WTC11 (cell line): ENCODE measurements at regions not wholly inside any gene's neighbourhood (a gene's known extent, or its start where the extent isn't known, plus 50 kb on each side); places are given as distances from the start of the nearest gene placed in this dataset.

ENCODE experiments used
- AFF4 ChIP-seq: sonication (generic); formaldehyde crosslinking; IDR thresholded peaks from 2 replicates; pipeline ENCODE4 v1.8.1; 2023; ENCODE audit warnings: mild to moderate bottlenecking, missing genetic modification reagents, borderline replicate concordance
- ATF2 ChIP-seq: sonication (generic); formaldehyde crosslinking; IDR thresholded peaks from 2 replicates; pipeline ENCODE4 v1.8.1; 2022; ENCODE audit warnings: low read depth, missing genetic modification reagents, borderline replicate concordance
- MXD4 ChIP-seq: fragments of 250-450 bp; sonication (Bioruptor Pico); IDR thresholded peaks from 2 replicates; pipeline ENCODE4 v1.8.0; 2021; ENCODE audit warnings: mild to moderate bottlenecking, moderate library complexity, borderline replicate concordance
- RORB ChIP-seq: fragments of 250-450 bp; sonication (Bioruptor Pico); IDR thresholded peaks from 2 replicates; pipeline ENCODE4 v1.9.0; 2021; ENCODE audit warnings: mild to moderate bottlenecking
- ZBTB21 ChIP-seq: sonication (generic); formaldehyde crosslinking; IDR thresholded peaks from 2 replicates; pipeline ENCODE4 v1.8.1; 2023; ENCODE audit warnings: mild to moderate bottlenecking, missing genetic modification reagents, borderline replicate concordance
- ZNF138 ChIP-seq: sonication (generic); formaldehyde crosslinking; conservative IDR thresholded peaks from 2 replicates; pipeline ENCODE4 v1.8.1; 2022; ENCODE audit warnings: mild to moderate bottlenecking, moderate library complexity, missing genetic modification reagents
- ZNF263 ChIP-seq: sonication (generic); formaldehyde crosslinking; IDR thresholded peaks from 2 replicates; pipeline ENCODE4 v1.8.1; 2022; ENCODE audit warnings: low read depth, mild to moderate bottlenecking, moderate library complexity, missing genetic modification reagents
- ZNF671 ChIP-seq: fragments of 250-450 bp; sonication (Bioruptor Pico); IDR thresholded peaks from 2 replicates; pipeline ENCODE4 v1.8.0; 2021; ENCODE audit warnings: mild to moderate bottlenecking
- TF ChIP-seq, protein P1 (sequence below): fragments of 200-600 bp; IDR thresholded peaks from 2 replicates; pipeline ENCODE4 v1.8.0; 2022; ENCODE audit warnings: antibody characterized with exemption
- TF ChIP-seq, protein P2 (sequence below): sonication (generic); formaldehyde crosslinking; IDR thresholded peaks from 2 replicates; pipeline ENCODE4 v1.8.0; 2023; ENCODE audit warnings: missing genetic modification reagents

DNA sequence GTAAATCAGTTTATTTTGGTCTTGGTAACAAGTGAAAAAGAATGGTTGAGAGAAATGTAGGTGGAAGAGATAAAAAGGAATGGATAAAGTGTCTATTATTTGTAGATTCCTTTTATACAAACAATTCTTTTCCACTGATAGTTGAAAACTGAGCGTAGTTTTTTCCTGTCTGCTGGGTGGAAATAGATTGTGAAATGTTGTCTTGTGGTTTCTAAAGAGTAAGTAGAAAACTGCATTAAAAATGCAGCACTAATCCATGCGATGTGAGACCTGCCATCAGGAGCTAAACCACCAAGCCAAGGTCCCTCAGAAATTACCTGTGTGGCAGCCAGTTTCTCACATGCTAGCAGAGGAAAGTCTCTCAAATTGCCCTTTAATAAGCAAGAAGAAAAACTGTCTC, 103.2 kb upstream of the SLC44A3 start:
- TF ChIP-seq, protein P1, sequence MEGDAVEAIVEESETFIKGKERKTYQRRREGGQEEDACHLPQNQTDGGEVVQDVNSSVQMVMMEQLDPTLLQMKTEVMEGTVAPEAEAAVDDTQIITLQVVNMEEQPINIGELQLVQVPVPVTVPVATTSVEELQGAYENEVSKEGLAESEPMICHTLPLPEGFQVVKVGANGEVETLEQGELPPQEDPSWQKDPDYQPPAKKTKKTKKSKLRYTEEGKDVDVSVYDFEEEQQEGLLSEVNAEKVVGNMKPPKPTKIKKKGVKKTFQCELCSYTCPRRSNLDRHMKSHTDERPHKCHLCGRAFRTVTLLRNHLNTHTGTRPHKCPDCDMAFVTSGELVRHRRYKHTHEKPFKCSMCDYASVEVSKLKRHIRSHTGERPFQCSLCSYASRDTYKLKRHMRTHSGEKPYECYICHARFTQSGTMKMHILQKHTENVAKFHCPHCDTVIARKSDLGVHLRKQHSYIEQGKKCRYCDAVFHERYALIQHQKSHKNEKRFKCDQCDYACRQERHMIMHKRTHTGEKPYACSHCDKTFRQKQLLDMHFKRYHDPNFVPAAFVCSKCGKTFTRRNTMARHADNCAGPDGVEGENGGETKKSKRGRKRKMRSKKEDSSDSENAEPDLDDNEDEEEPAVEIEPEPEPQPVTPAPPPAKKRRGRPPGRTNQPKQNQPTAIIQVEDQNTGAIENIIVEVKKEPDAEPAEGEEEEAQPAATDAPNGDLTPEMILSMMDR = no peak
- TF ChIP-seq, protein P2, sequence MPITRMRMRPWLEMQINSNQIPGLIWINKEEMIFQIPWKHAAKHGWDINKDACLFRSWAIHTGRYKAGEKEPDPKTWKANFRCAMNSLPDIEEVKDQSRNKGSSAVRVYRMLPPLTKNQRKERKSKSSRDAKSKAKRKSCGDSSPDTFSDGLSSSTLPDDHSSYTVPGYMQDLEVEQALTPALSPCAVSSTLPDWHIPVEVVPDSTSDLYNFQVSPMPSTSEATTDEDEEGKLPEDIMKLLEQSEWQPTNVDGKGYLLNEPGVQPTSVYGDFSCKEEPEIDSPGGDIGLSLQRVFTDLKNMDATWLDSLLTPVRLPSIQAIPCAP (CRISPR knock-in tag) = no peak
- TF ChIP-seq ATF2 (CRISPR knock-in tag) = no peak
- no peak for TF ChIP-seq ZNF263 (CRISPR knock-in tag)
- TF ChIP-seq ZNF138 (CRISPR knock-in tag) = no peak
- TF ChIP-seq ZBTB21 (CRISPR knock-in tag) = no peak
- TF ChIP-seq MXD4 = no peak
- TF ChIP-seq AFF4 = no peak
- TF ChIP-seq ZNF671 (CRISPR knock-in tag) = no peak
- no peak for TF ChIP-seq RORB
